Panc1 (cell line): ENCODE measurements at regions not wholly inside any gene's neighbourhood (a gene's known extent, or its start where the extent isn't known, plus 50 kb on each side); places are given as distances from the start of the nearest gene placed in this dataset.

Experiments
- ATAC-seq: fragments of 200-7000 bp; cut with Tn5 transposase; 2 replicates; pipeline ENCODE4 v1.9.1; 2020; ENCODE audit warnings: mild to moderate bottlenecking, moderate library complexity
- BruUV-seq: library from RNA; stranded (reverse); fragments of 400-500 nt; replicated peaks from 2 replicates; lab custom pipeline; 2021; lab: Mats Ljungman, UMichigan
- CTCF ChIA-PET: fragments of 300-600 bp; sonication (Branson Sonifier 250); formaldehyde crosslinking; loops from one replicate; lab custom pipeline; 2022; ENCODE audit warnings: antibody characterized with exemption; lab: Charles Lee
- POLR2A ChIA-PET: fragments of 300-600 bp; sonication (Branson Sonifier 250); formaldehyde crosslinking; loops from one replicate; lab custom pipeline; 2022; ENCODE audit warnings: antibody characterized with exemption; lab: Charles Lee
- DNase-seq: peaks from one replicate; pipeline ENCODE4 v3.0.0-alpha.2; 2010; ENCODE audit warnings: low read depth, low spot score
- H3K27ac ChIP-seq: 2 replicates; pipeline ENCODE4 v1.5.1; 2011; ENCODE audit warnings: mild to moderate bottlenecking, low read length, inconsistent platforms
- H3K27me3 ChIP-seq: fragments of 200-500 bp; sonication (Bioruptor generic); 2 replicates; pipeline ENCODE4 v1.6.0; 2014; ENCODE audit warnings: low read length, inconsistent platforms; ENCODE audit not compliant: control insufficient read depth, insufficient read depth
- H3K36me3 ChIP-seq: fragments of 200-500 bp; sonication (Bioruptor generic); 2 replicates; pipeline ENCODE4 v1.5.1; 2014; ENCODE audit warnings: inconsistent platforms, mild to moderate bottlenecking, low read length, moderate library complexity; ENCODE audit not compliant: control insufficient read depth, insufficient read depth
- H3K4me1 ChIP-seq: 2 replicates; pipeline ENCODE4 v1.5.1; 2011; ENCODE audit warnings: inconsistent platforms, mild to moderate bottlenecking, low read length, moderate library complexity; ENCODE audit not compliant: control insufficient read depth, insufficient read depth
- H3K4me3 ChIP-seq, 2 experiments: 2 replicates each; pipeline ENCODE4 v1.5.1; 2011 to 2012; ENCODE audit warnings: low read depth in 2 of 2, low read length in 2 of 2, mild to moderate bottlenecking in 2 of 2, inconsistent platforms in 1 of 2, moderate library complexity in 1 of 2
- H3K9me3 ChIP-seq: fragments of 200-500 bp; sonication (Bioruptor generic); 2 replicates; pipeline ENCODE4 v1.5.1; 2014; ENCODE audit warnings: low read depth, mild to moderate bottlenecking, inconsistent platforms, low read length, moderate library complexity; ENCODE audit not compliant: control insufficient read depth, insufficient read depth
- POLR2AphosphoS5 ChIP-seq: IDR thresholded peaks from 2 replicates; pipeline ENCODE4 v1.6.1; 2012; ENCODE audit warnings: mild to moderate bottlenecking, low read depth, low read length, moderate library complexity
- SIN3A ChIP-seq: IDR thresholded peaks from 2 replicates; pipeline ENCODE4 v1.6.1; 2012; ENCODE audit warnings: low read depth, mild to moderate bottlenecking, low read length, moderate library complexity, borderline replicate concordance; ENCODE audit not compliant: insufficient read depth
- TCF7L2 ChIP-seq: IDR thresholded peaks from 2 replicates; pipeline ENCODE4 v1.6.1; 2011; ENCODE audit warnings: mild to moderate bottlenecking, low read depth, low read length, inconsistent platforms
- in situ Hi-C: cut with HindIII; loops from 2 replicates; pipeline ENCODE4 v1.10.0; 2016; ENCODE audit warnings: low sequenced_read_pairs, low pct_unique_long_range_greater_than_20kb
- intact Hi-C: fragments of 100-400 bp; cut with micrococcal nuclease; formaldehyde crosslinking; loops from one replicate; pipeline ENCODE4 v1.10.0; 2022; ENCODE audit not compliant: unreplicated experiment
- TF ChIP-seq, protein P1 (sequence below): fragments of 450-650 bp; IDR thresholded peaks from 2 replicates; pipeline ENCODE4 v1.5.1; 2017; ENCODE audit warnings: mild to moderate bottlenecking
- TF ChIP-seq, protein P2 (sequence below), 2 experiments: IDR thresholded peaks; 2 replicates each; pipeline ENCODE4 v1.6.1; 2011 to 2012; ENCODE audit warnings: low read depth in 2 of 2, control low read depth in 1 of 2, low read length in 1 of 2, mild to moderate bottlenecking in 1 of 2, moderate library complexity in 1 of 2; ENCODE audit not compliant: insufficient read depth in 1 of 2

DNA sequence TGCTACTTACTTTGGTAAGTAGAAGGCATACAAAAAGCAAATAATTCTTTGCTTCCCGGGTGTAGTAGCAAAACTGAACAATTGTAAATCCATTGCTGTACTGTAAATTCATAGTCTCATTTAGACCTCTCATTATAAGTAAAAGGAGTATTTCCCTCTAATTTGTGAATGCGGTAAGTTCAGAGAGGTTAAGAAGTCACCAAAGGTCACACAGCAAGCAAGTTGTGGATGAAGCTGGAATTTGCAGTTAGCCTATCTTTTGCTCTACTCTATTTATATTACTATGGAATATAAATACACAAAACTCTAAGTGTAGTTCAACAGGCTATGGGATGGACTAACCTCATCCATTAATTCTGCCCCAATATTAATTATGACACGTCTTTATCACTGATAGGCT is 508.3 kb downstream of the MCTP2 start:
- ChIA-PET CTCF (no interaction called here), POLR2A (no interaction called here)
- no peaks in the 10 kb centered on the region for H3K36me3 ChIP-seq
- no peak overlapping the region for H3K27ac ChIP-seq
- no peak for TF ChIP-seq SIN3A
- no peak for TF ChIP-seq POLR2AphosphoS5
- no peak for TF ChIP-seq TCF7L2
- H3K4me3 ChIP-seq: no peak overlapping the region
- H3K27me3 ChIP-seq: no peaks in the 10 kb centered on the region
- in situ Hi-C loops: no loop called here
- DNase-seq (no peak), ATAC-seq (no peak)
- no TSS peak for BruUV-seq
- intact Hi-C loops: no loop called here
- no peaks in the 10 kb centered on the region for H3K4me1 ChIP-seq
- no peaks in the 10 kb centered on the region for H3K9me3 ChIP-seq

DNA sequence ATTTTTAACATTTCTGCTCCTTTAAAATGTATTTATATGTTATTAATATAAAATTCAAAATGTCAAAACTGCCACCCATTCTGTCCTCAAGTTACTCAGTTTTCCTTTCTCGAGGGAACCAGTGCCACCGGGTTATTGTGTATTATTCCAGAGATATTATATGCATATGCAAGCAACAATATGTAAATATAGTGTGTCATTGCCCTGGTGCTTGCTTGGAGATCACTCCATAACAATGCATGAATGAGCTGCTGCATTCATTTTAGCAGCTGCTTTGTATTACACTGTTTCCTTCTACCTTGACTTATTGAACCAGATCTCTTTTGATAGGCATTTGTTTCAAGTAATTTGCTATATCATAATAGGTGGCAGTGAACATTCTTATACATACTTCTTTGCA is 509.1 kb downstream of the MCTP2 start:
- H3K27ac ChIP-seq: no peak overlapping the region
- TF ChIP-seq TCF7L2 (no peak), SIN3A (no peak), POLR2AphosphoS5 (no peak)
- TF ChIP-seq, protein P1, sequence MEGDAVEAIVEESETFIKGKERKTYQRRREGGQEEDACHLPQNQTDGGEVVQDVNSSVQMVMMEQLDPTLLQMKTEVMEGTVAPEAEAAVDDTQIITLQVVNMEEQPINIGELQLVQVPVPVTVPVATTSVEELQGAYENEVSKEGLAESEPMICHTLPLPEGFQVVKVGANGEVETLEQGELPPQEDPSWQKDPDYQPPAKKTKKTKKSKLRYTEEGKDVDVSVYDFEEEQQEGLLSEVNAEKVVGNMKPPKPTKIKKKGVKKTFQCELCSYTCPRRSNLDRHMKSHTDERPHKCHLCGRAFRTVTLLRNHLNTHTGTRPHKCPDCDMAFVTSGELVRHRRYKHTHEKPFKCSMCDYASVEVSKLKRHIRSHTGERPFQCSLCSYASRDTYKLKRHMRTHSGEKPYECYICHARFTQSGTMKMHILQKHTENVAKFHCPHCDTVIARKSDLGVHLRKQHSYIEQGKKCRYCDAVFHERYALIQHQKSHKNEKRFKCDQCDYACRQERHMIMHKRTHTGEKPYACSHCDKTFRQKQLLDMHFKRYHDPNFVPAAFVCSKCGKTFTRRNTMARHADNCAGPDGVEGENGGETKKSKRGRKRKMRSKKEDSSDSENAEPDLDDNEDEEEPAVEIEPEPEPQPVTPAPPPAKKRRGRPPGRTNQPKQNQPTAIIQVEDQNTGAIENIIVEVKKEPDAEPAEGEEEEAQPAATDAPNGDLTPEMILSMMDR: no peak
- TF ChIP-seq, protein P2, sequence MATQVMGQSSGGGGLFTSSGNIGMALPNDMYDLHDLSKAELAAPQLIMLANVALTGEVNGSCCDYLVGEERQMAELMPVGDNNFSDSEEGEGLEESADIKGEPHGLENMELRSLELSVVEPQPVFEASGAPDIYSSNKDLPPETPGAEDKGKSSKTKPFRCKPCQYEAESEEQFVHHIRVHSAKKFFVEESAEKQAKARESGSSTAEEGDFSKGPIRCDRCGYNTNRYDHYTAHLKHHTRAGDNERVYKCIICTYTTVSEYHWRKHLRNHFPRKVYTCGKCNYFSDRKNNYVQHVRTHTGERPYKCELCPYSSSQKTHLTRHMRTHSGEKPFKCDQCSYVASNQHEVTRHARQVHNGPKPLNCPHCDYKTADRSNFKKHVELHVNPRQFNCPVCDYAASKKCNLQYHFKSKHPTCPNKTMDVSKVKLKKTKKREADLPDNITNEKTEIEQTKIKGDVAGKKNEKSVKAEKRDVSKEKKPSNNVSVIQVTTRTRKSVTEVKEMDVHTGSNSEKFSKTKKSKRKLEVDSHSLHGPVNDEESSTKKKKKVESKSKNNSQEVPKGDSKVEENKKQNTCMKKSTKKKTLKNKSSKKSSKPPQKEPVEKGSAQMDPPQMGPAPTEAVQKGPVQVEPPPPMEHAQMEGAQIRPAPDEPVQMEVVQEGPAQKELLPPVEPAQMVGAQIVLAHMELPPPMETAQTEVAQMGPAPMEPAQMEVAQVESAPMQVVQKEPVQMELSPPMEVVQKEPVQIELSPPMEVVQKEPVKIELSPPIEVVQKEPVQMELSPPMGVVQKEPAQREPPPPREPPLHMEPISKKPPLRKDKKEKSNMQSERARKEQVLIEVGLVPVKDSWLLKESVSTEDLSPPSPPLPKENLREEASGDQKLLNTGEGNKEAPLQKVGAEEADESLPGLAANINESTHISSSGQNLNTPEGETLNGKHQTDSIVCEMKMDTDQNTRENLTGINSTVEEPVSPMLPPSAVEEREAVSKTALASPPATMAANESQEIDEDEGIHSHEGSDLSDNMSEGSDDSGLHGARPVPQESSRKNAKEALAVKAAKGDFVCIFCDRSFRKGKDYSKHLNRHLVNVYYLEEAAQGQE (IDR thresholded peaks at IDR 0.05; ENCODE audit: insufficient read depth in 1 of 2, low read depth in 2 of 2, low read length in 1 of 2): no peak
- H3K9me3 ChIP-seq: no peaks in the 10 kb centered on the region
- no peaks in the 10 kb centered on the region for H3K4me1 ChIP-seq
- no peak overlapping the region for H3K4me3 ChIP-seq
- POLR2A ChIA-PET: no interaction called here
- intact Hi-C loops (no loop called here), in situ Hi-C loops (no loop called here)
- no TSS peak for BruUV-seq
- DNase-seq (no peak), ATAC-seq (no peak)
- no peaks in the 10 kb centered on the region for H3K36me3 ChIP-seq
- H3K27me3 ChIP-seq: no peaks in the 10 kb centered on the region
- CTCF ChIA-PET: no interaction called here

DNA sequence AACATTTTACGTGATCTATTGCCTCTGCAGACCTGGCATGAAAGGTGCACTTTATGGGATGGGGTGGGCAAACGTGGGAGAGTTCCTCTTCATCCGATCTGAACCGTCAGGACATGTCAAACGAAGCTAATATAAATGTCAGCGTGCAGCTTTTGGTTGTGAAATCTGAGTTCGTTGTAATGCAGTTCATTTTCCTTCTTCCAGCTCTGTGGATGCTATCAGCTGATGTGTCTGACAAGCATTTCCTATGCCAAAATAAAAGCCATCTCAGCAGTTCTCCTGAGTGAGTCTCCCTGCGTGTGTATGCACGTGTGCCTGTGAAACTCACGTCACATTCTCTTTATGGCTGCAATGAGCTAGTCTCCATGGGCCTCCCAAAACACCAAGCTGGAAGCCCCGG is 512.3 kb downstream of the MCTP2 start:
- CTCF ChIA-PET: no interaction called here
- no peak overlapping the region for H3K4me3 ChIP-seq
- TF ChIP-seq, protein P1: no peak
- no peak for TF ChIP-seq TCF7L2
- TF ChIP-seq SIN3A: no peak
- TF ChIP-seq POLR2AphosphoS5: no peak
- TF ChIP-seq, protein P2 (IDR thresholded peaks at IDR 0.05; ENCODE audit: insufficient read depth in 1 of 2, low read depth in 2 of 2, low read length in 1 of 2): no peak

More for the DNA sequence above, 512.3 kb downstream of the MCTP2 start:
- POLR2A ChIA-PET: no interaction called here
- DNase-seq (no peak), ATAC-seq (no peak)
- Histone ChIP-seq H3K36me3 (no peaks in the 10 kb centered on the region), H3K27me3 (no peaks in the 10 kb centered on the region), H3K27ac (no peak overlapping the region), H3K4me1 (no peaks in the 10 kb centered on the region), H3K9me3 (no peaks in the 10 kb centered on the region)
- in situ Hi-C loops (no loop called here), intact Hi-C loops (no loop called here)
- BruUV-seq: no TSS peak
